ENCODE measurements at regions not wholly inside any gene's neighbourhood (a gene's known extent, or its start where the extent isn't known, plus 50 kb on each side); places are given as distances from the start of the nearest gene placed in this dataset.

DNA sequence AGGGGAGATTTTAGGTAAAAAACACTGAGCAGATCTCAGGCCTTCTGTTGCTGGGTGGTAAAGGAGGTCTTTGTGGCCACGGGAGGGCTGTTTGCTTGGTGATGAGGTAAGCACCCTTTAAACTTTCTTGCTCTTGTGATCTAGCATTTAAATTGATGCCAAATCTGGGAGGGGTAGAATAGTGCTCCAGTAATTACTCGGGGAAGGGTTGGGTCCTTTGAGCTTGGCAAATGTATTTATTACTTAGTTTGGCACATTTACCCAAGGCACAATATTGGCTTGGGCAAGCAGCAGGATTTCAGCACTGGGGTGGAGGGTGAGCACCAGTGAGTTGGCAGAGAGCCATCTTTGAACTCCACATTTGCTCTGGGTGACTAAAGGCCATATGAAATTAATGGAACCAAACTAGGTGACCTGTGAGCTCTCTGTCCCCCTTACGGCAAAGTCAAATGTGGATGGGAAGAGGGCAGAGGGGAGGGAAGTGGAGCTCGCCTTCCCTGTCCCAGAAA, 185.9 kb upstream of the ONECUT1 start:
- ChIA-PET CTCF (no interaction called here), POLR2A (no interaction called here)
- Histone ChIP-seq H3K4me1 (ENCODE audit: control insufficient read depth, insufficient read depth, low read length) (no peaks in the 10 kb centered on the region), H3K9me3 (ENCODE audit: control insufficient read depth, insufficient read depth, low read depth, low read length) (no peaks in the 10 kb centered on the region), H3K36me3 (ENCODE audit: control insufficient read depth, insufficient read depth, low read length) (no peaks in the 10 kb centered on the region), H3K4me3 (ENCODE audit: low read depth in 2 of 2, low read length in 2 of 2) (no peak overlapping the region), H3K27ac (ENCODE audit: low read length) (no peak overlapping the region), H3K27me3 (ENCODE audit: control insufficient read depth, insufficient read depth, low read length) (no peaks in the 10 kb centered on the region; the same call in 1 of the 2 replicates)
- TF ChIP-seq, protein P1, sequence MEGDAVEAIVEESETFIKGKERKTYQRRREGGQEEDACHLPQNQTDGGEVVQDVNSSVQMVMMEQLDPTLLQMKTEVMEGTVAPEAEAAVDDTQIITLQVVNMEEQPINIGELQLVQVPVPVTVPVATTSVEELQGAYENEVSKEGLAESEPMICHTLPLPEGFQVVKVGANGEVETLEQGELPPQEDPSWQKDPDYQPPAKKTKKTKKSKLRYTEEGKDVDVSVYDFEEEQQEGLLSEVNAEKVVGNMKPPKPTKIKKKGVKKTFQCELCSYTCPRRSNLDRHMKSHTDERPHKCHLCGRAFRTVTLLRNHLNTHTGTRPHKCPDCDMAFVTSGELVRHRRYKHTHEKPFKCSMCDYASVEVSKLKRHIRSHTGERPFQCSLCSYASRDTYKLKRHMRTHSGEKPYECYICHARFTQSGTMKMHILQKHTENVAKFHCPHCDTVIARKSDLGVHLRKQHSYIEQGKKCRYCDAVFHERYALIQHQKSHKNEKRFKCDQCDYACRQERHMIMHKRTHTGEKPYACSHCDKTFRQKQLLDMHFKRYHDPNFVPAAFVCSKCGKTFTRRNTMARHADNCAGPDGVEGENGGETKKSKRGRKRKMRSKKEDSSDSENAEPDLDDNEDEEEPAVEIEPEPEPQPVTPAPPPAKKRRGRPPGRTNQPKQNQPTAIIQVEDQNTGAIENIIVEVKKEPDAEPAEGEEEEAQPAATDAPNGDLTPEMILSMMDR (IDR thresholded peaks at IDR 0.05): no peak
- TF ChIP-seq SIN3A (IDR thresholded peaks at IDR 0.05; ENCODE audit: borderline replicate concordance, insufficient read depth, low read depth, low read length) (no peak), POLR2AphosphoS5 (IDR thresholded peaks at IDR 0.05; ENCODE audit: low read depth, low read length) (no peak), TCF7L2 (IDR thresholded peaks at IDR 0.05; ENCODE audit: low read depth, low read length) (no peak)
- TF ChIP-seq, protein P2, sequence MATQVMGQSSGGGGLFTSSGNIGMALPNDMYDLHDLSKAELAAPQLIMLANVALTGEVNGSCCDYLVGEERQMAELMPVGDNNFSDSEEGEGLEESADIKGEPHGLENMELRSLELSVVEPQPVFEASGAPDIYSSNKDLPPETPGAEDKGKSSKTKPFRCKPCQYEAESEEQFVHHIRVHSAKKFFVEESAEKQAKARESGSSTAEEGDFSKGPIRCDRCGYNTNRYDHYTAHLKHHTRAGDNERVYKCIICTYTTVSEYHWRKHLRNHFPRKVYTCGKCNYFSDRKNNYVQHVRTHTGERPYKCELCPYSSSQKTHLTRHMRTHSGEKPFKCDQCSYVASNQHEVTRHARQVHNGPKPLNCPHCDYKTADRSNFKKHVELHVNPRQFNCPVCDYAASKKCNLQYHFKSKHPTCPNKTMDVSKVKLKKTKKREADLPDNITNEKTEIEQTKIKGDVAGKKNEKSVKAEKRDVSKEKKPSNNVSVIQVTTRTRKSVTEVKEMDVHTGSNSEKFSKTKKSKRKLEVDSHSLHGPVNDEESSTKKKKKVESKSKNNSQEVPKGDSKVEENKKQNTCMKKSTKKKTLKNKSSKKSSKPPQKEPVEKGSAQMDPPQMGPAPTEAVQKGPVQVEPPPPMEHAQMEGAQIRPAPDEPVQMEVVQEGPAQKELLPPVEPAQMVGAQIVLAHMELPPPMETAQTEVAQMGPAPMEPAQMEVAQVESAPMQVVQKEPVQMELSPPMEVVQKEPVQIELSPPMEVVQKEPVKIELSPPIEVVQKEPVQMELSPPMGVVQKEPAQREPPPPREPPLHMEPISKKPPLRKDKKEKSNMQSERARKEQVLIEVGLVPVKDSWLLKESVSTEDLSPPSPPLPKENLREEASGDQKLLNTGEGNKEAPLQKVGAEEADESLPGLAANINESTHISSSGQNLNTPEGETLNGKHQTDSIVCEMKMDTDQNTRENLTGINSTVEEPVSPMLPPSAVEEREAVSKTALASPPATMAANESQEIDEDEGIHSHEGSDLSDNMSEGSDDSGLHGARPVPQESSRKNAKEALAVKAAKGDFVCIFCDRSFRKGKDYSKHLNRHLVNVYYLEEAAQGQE (IDR thresholded peaks at IDR 0.05; ENCODE audit: insufficient read depth in 1 of 2, low read depth in 2 of 2, low read length in 1 of 2): no peak
- intact Hi-C loops (cut with micrococcal nuclease; ENCODE audit: unreplicated experiment): no loop called here
- in situ Hi-C loops (cut with HindIII; ENCODE audit: low pct_unique_long_range_greater_than_20kb, low sequenced_read_pairs): no loop called here
- DNase-seq (ENCODE audit: low read depth, low spot score): no peak
- ATAC-seq: no peak
- BruUV-seq (replicated peaks): no TSS peak

DNA sequence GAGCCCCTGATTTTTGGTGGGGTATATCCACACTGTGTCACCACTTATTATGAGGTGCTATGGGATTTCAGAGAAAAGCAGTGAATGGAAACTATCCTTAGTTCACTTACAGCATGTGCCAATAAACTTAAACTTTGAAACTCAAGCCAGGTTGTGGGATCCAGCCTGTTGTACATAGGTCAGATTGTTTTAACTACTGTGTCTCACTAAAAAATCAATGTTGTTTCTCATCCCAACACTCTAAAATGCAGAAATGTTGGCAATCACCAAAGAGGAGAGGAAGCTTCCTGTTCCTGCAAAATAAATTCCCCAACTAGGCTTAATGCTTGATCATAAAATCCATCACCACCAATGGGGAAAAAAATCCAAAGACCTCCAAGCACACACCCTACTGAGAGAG, 173.7 kb upstream of the ONECUT1 start:
- CTCF ChIA-PET: no interaction called here
- POLR2A ChIA-PET: no interaction called here
- Histone ChIP-seq H3K9me3 (ENCODE audit: control insufficient read depth, insufficient read depth, low read depth, low read length) (no peaks in the 10 kb centered on the region), H3K4me1 (ENCODE audit: control insufficient read depth, insufficient read depth, low read length) (no peaks in the 10 kb centered on the region), H3K36me3 (ENCODE audit: control insufficient read depth, insufficient read depth, low read length) (no peaks in the 10 kb centered on the region), H3K27ac (ENCODE audit: low read length) (no peak overlapping the region), H3K27me3 (ENCODE audit: control insufficient read depth, insufficient read depth, low read length) (no peaks in the 10 kb centered on the region; the same call in 1 of the 2 replicates), H3K4me3 (ENCODE audit: low read depth in 2 of 2, low read length in 2 of 2) (no peak overlapping the region)
- TF ChIP-seq POLR2AphosphoS5 (IDR thresholded peaks at IDR 0.05; ENCODE audit: low read depth, low read length): no peak
- TF ChIP-seq TCF7L2 (IDR thresholded peaks at IDR 0.05; ENCODE audit: low read depth, low read length): no peak
- TF ChIP-seq, protein P2 (IDR thresholded peaks at IDR 0.05; ENCODE audit: insufficient read depth in 1 of 2, low read depth in 2 of 2, low read length in 1 of 2): no peak
- TF ChIP-seq SIN3A (IDR thresholded peaks at IDR 0.05; ENCODE audit: borderline replicate concordance, insufficient read depth, low read depth, low read length): no peak
- TF ChIP-seq, protein P1 (IDR thresholded peaks at IDR 0.05): no peak
- ATAC-seq: no peak
- no TSS peak for BruUV-seq (replicated peaks)
- intact Hi-C loops (cut with micrococcal nuclease; ENCODE audit: unreplicated experiment) (no loop called here), in situ Hi-C loops (cut with HindIII; ENCODE audit: low pct_unique_long_range_greater_than_20kb, low sequenced_read_pairs) (no loop called here)
- DNase-seq (ENCODE audit: low read depth, low spot score): no peak
